A549 (cell line): ENCODE measurements at regions not wholly inside any gene's neighbourhood (a gene's known extent, or its start where the extent isn't known, plus 50 kb on each side); places are given as distances from the start of the nearest gene placed in this dataset.

Experiments used
- ATAC-seq, 2 experiments: fragments of 200-7000 bp in 1 of 2; fragments of >200 bp in 1 of 2; cut with Nextera tagmentation in 1 of 2; cut with Tn5 transposase in 1 of 2; 3 replicates each; pipeline versions ENCODE4 v1.8.0 to v1.9.1; 2018 to 2020; ENCODE audit warnings: mild to moderate bottlenecking in 1 of 2, moderate library complexity in 1 of 2
- CTCF ChIA-PET: fragments of 300-600 bp; sonication (Branson Sonifier 250); formaldehyde crosslinking; extraction: SDS; loops from one replicate; lab custom pipeline; 2021; ENCODE audit warnings: antibody characterized with exemption, inconsistent platforms; lab: Yijun Ruan, JAX
- POLR2A ChIA-PET: fragments of 350-600 bp; formaldehyde crosslinking; extraction: SDS; loops from one replicate; lab custom pipeline; 2021; ENCODE audit warnings: antibody characterized with exemption, inconsistent platforms; lab: Yijun Ruan, JAX
- DNase-seq, 2 experiments: peaks; one replicate each; pipeline versions ENCODE4 v3.0.0 to v3.0.0-alpha.2; 2011 to 2016; ENCODE audit warnings: low read depth in 1 of 2, low spot score in 1 of 2
- FAIRE-seq: peaks from 2 replicates; lab custom pipeline; 2011; peaks lifted over from hg19 to GRCh38; lab: Jason Lieb, UNC
- H3K27ac ChIP-seq, 2 experiments: fragments of >200 bp; sonication (Bioruptor Twin); formaldehyde crosslinking; 3 replicates each; pipeline ENCODE4 v1.5.1; 2016 to 2017
- H3K4me1 ChIP-seq: fragments of >200 bp; sonication (Bioruptor Twin); formaldehyde crosslinking; 3 replicates; pipeline ENCODE4 v1.6.1; 2016
- H3K4me2 ChIP-seq: fragments of >200 bp; sonication (Bioruptor Twin); formaldehyde crosslinking; 3 replicates; pipeline ENCODE4 v1.6.1; 2016
- H3K4me3 ChIP-seq: fragments of >200 bp; sonication (Bioruptor Twin); formaldehyde crosslinking; 3 replicates; pipeline ENCODE4 v1.5.1; 2016
- H3K9me3 ChIP-seq: fragments of >200 bp; sonication (Bioruptor Twin); formaldehyde crosslinking; 3 replicates; pipeline ENCODE4 v1.6.1; 2016
- CBX8 ChIP-seq: fragments of 200-600 bp; sonication (generic); IDR thresholded peaks from 2 replicates; pipeline ENCODE4 v1.6.1; 2016
- CEBPB ChIP-seq, 2 experiments: fragments of >200 bp in 1 of 2; sonication (Bioruptor Twin) in 1 of 2; formaldehyde crosslinking in 1 of 2; IDR thresholded peaks; 2 replicates each; pipeline ENCODE4 v1.6.1; 2012 to 2016
- EHMT2 ChIP-seq: fragments of 200-600 bp; sonication (generic); IDR thresholded peaks from 2 replicates; pipeline ENCODE4 v1.6.1; 2016; ENCODE audit warnings: antibody characterized with exemption, low read depth, mild to moderate bottlenecking, moderate library complexity
- EP300 ChIP-seq, 2 experiments: fragments of >200 bp; sonication (Bioruptor Twin); formaldehyde crosslinking; IDR thresholded peaks; 2 replicates in 1 of 2; 3 replicates in 1 of 2; pipeline ENCODE4 v1.6.1; 2016 to 2017
- FOSB ChIP-seq: fragments of 250-450 bp; sonication (Bioruptor Pico); IDR thresholded peaks from 2 replicates; pipeline ENCODE4 v1.5.0; 2020; ENCODE audit warnings: mild to moderate bottlenecking, moderate library complexity
- FOXS1 ChIP-seq: fragments of 250-450 bp; sonication (Bioruptor Pico); IDR thresholded peaks from 2 replicates; pipeline ENCODE4 v1.5.0; 2020; ENCODE audit warnings: mild to moderate bottlenecking, moderate library complexity
- GATA3 ChIP-seq: IDR thresholded peaks from 2 replicates; pipeline ENCODE4 v1.6.1; 2012; ENCODE audit warnings: borderline replicate concordance
- HDAC2 ChIP-seq: fragments of 200-600 bp; sonication (generic); IDR thresholded peaks from 2 replicates; pipeline ENCODE4 v1.6.1; 2016
- HOXB5 ChIP-seq: fragments of 250-450 bp; sonication (Bioruptor Pico); IDR thresholded peaks from 2 replicates; pipeline ENCODE4 v1.5.0; 2020; ENCODE audit warnings: mild to moderate bottlenecking, moderate library complexity
- KDM1A ChIP-seq: fragments of 200-600 bp; sonication (generic); IDR thresholded peaks from 2 replicates; pipeline ENCODE4 v1.6.1; 2016; ENCODE audit warnings: low read depth, mild to moderate bottlenecking
- MAZ ChIP-seq: fragments of 150-350 bp; IDR thresholded peaks from 2 replicates; pipeline ENCODE4 v1.6.1; 2014; ENCODE audit warnings: antibody characterized with exemption, low read depth, low read length, borderline replicate concordance
- MYC ChIP-seq: IDR thresholded peaks from 2 replicates; pipeline ENCODE4 v1.6.1; 2012; ENCODE audit warnings: mild to moderate bottlenecking, inconsistent platforms, low read length, improper control_type of control experiment, borderline replicate concordance
- PHF8 ChIP-seq: fragments of 200-600 bp; sonication (generic); IDR thresholded peaks from 2 replicates; pipeline ENCODE4 v1.6.1; 2016; ENCODE audit warnings: low read depth, mild to moderate bottlenecking, antibody characterized with exemption, moderate library complexity, borderline replicate concordance
- POLR2AphosphoS2 ChIP-seq: conservative IDR thresholded peaks from 2 replicates; pipeline ENCODE4 v1.6.1; 2012; ENCODE audit warnings: low read length, improper control_type of control experiment, inconsistent platforms
- RAD21 ChIP-seq, 2 experiments: fragments of >200 bp in 1 of 2; sonication (Bioruptor Twin) in 1 of 2; formaldehyde crosslinking in 1 of 2; IDR thresholded peaks in 1 of 2; conservative IDR thresholded peaks in 1 of 2; 2 replicates in 1 of 2; 3 replicates in 1 of 2; pipeline ENCODE4 v1.6.1; 2012 to 2018; ENCODE audit warnings: inconsistent platforms in 1 of 2
- RARB ChIP-seq: fragments of 250-450 bp; sonication (Bioruptor Pico); IDR thresholded peaks from 2 replicates; pipeline ENCODE4 v1.8.0; 2021; ENCODE audit warnings: mild to moderate bottlenecking, moderate library complexity
- RCOR1 ChIP-seq: fragments of 150-350 bp; IDR thresholded peaks from 2 replicates; pipeline ENCODE4 v1.6.1; 2014; ENCODE audit warnings: antibody characterized with exemption, low read length, low read depth
- RFX5 ChIP-seq: fragments of 450-650 bp; IDR thresholded peaks from 2 replicates; pipeline ENCODE4 v1.7.1; 2014; ENCODE audit warnings: antibody characterized with exemption, mild to moderate bottlenecking, moderate library complexity
- TFCP2L1 ChIP-seq: fragments of 250-450 bp; sonication (Bioruptor Pico); IDR thresholded peaks from 2 replicates; pipeline ENCODE4 v1.5.0; 2021; ENCODE audit warnings: mild to moderate bottlenecking
- ZC3H11A ChIP-seq: fragments of 450-650 bp; IDR thresholded peaks from 2 replicates; pipeline ENCODE4 v1.6.1; 2014; ENCODE audit warnings: antibody characterized with exemption, mild to moderate bottlenecking
- WGBS: methylation state at CpG from one replicate; pipeline ENCODE4 v1.1.6; 2017; ENCODE audit errors: missing lambda C conversion rate; 5-methylcytosine and 5-hydroxymethylcytosine counted together
- TF ChIP-seq, protein P1 (sequence below): IDR thresholded peaks from 2 replicates; pipeline ENCODE4 v1.6.1; 2012
- TF ChIP-seq, protein P2 (sequence below): fragments of >200 bp; sonication (Bioruptor Twin); formaldehyde crosslinking; IDR thresholded peaks from 3 replicates; pipeline ENCODE4 v1.6.1; 2016
- TF ChIP-seq, protein P3 (sequence below): fragments of >200 bp; sonication (Bioruptor Twin); formaldehyde crosslinking; IDR thresholded peaks from 2 replicates; pipeline ENCODE4 v1.6.1; 2016
- TF ChIP-seq, protein P4 (sequence below): fragments of >200 bp; sonication (Bioruptor Twin); formaldehyde crosslinking; IDR thresholded peaks from 3 replicates; pipeline ENCODE4 v1.5.1; 2016

DNA sequence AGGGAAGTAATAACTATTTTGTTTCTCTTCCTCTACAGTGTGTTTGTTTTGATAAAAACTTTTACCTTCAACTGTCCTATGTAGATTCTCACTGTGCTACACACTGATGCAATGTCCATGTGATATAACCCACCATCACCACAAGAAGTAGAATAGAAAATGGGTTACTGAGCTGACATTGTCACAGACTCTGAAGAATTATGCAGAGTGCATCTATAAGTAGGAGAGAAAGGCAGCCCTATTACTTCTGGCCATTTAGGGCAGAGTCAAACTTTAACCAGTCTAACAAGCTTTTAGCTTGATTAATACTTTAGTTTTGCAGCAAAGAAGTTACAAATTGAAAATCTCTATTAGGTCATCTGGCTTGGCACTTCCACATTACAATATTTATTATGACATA, 354.0 kb upstream of the CDH8 start:
- ChIA-PET CTCF (no interaction called here), POLR2A (no interaction called here)
- DNase-seq, result no peak
- no peak for ATAC-seq
- Histone ChIP-seq H3K27ac (no peak overlapping the region), H3K4me1 (no peaks in the 10 kb centered on the region), H3K9me3 (no peaks in the 10 kb centered on the region), H3K4me2 (no peak overlapping the region), H3K4me3 (no peak overlapping the region)
- FAIRE-seq, result no peak
- no peak for TF ChIP-seq ZC3H11A
- TF ChIP-seq POLR2AphosphoS2, result no peak
- no peak for TF ChIP-seq KDM1A
- TF ChIP-seq HDAC2, result no peak
- TF ChIP-seq TFCP2L1, result no peak
- TF ChIP-seq, protein P1, sequence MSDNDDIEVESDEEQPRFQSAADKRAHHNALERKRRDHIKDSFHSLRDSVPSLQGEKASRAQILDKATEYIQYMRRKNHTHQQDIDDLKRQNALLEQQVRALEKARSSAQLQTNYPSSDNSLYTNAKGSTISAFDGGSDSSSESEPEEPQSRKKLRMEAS, result no peak

DNA sequence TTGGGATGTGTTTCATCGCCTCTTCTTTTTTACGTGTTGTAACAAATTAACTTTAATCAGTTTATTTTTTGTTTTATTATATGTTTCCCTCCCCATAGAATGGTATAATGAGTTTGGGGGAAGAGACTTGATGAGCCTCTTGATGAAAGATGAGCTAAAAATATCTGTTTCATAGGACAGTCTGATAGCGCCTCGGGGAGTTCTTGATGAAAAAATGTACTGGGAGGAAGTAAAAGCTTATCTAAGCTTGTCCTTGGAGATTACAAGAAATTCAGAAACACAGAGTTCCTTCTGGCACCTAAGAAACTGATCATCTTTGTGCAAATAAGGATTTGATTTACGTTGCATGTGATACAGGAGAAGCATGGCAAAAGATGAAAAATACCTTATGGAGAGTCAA, 350.2 kb upstream of the CDH8 start:
- ATAC-seq (no peak), FAIRE-seq (no peak), DNase-seq (no peak)
- Histone ChIP-seq H3K4me1 (no peaks in the 10 kb centered on the region), H3K9me3 (no peaks in the 10 kb centered on the region), H3K4me3 (no peak overlapping the region), H3K4me2 (no peak overlapping the region), H3K27ac (no peak overlapping the region)
- TF ChIP-seq, protein P2, sequence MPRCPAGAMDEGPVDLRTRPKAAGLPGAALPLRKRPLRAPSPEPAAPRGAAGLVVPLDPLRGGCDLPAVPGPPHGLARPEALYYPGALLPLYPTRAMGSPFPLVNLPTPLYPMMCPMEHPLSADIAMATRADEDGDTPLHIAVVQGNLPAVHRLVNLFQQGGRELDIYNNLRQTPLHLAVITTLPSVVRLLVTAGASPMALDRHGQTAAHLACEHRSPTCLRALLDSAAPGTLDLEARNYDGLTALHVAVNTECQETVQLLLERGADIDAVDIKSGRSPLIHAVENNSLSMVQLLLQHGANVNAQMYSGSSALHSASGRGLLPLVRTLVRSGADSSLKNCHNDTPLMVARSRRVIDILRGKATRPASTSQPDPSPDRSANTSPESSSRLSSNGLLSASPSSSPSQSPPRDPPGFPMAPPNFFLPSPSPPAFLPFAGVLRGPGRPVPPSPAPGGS, result no peak
- TF ChIP-seq MAZ, result no peak
- TF ChIP-seq, protein P3, sequence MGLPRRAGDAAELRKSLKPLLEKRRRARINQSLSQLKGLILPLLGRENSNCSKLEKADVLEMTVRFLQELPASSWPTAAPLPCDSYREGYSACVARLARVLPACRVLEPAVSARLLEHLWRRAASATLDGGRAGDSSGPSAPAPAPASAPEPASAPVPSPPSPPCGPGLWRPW, result no peak
- no peak for TF ChIP-seq FOSB (CRISPR knock-in tag)
- no peak for TF ChIP-seq HDAC2
- no peak for TF ChIP-seq HOXB5 (CRISPR knock-in tag)
- no peak for TF ChIP-seq FOXS1
- TF ChIP-seq, protein P4, sequence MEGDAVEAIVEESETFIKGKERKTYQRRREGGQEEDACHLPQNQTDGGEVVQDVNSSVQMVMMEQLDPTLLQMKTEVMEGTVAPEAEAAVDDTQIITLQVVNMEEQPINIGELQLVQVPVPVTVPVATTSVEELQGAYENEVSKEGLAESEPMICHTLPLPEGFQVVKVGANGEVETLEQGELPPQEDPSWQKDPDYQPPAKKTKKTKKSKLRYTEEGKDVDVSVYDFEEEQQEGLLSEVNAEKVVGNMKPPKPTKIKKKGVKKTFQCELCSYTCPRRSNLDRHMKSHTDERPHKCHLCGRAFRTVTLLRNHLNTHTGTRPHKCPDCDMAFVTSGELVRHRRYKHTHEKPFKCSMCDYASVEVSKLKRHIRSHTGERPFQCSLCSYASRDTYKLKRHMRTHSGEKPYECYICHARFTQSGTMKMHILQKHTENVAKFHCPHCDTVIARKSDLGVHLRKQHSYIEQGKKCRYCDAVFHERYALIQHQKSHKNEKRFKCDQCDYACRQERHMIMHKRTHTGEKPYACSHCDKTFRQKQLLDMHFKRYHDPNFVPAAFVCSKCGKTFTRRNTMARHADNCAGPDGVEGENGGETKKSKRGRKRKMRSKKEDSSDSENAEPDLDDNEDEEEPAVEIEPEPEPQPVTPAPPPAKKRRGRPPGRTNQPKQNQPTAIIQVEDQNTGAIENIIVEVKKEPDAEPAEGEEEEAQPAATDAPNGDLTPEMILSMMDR, result no peak
- TF ChIP-seq CEBPB (IDR thresholded peaks at IDR 0.05), result no peak
- no peak for TF ChIP-seq CBX8
- TF ChIP-seq RARB (CRISPR knock-in tag), result no peak
- TF ChIP-seq RCOR1, result no peak
- TF ChIP-seq GATA3, result no peak
- ChIA-PET CTCF (no interaction called here), POLR2A (no interaction called here)
- 14% methylated on average over 5 of the region's 5 CpGs for WGBS

DNA sequence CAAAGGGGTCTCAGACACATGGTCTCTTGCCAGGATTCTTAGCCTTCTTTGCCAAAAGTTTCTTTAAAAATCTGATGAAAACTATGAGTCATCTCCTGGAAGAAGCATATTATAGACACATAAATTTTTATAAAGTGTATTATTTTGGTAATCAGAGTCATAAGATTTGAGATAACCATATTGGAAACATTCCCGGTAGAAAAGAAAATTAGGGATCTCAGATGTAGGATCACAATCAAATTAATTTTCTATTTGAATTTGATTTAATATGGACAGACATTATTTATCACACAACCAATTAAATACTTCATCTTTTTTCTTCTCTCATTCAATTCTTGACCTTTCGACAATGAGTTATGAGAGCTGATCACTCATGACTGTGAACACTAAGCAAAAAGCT, 347.7 kb upstream of the CDH8 start:
- DNase-seq (no peak), ATAC-seq (no peak), FAIRE-seq (no peak)
- ChIA-PET POLR2A (no interaction called here), CTCF (no interaction called here)
- 9% methylated on average over 2 of the region's 2 CpGs for WGBS
- Histone ChIP-seq H3K4me3 (no peak overlapping the region), H3K4me2 (no peak overlapping the region), H3K4me1 (no peaks in the 10 kb centered on the region), H3K27ac (no peak overlapping the region), H3K9me3 (no peaks in the 10 kb centered on the region)
- TF ChIP-seq, protein P4, result no peak
- no peak for TF ChIP-seq RAD21 (conservative IDR thresholded peaks at IDR 0.05 in 1 of 2, IDR thresholded peaks at IDR 0.05 in 1 of 2)
- TF ChIP-seq EP300 (IDR thresholded peaks at IDR 0.05), result no peak
- TF ChIP-seq EHMT2, result no peak
- no peak for TF ChIP-seq RFX5
- no peak for TF ChIP-seq MYC
- TF ChIP-seq PHF8, result no peak
